Colonic mucosa (tissue), 4 donors: ENCODE measurements at regions not wholly inside any gene's neighbourhood (a gene's known extent, or its start where the extent isn't known, plus 50 kb on each side); places are given as distances from the start of the nearest gene placed in this dataset.
A peak's percentile ranks its signal among the peaks of the same experiment; 100 is the strongest.

Source experiments
- DNase-seq: peaks from one replicate; pipeline ENCODE4 v3.0.0-alpha.2; 2020
- H3K27ac ChIP-seq: fragments of 200-600 bp; one replicate; pipeline ENCODE4 v1.8.0; 2021
- H3K27me3 ChIP-seq: fragments of 200-600 bp; one replicate; pipeline ENCODE4 v1.8.0; 2021
- H3K36me3 ChIP-seq: fragments of 200-600 bp; one replicate; pipeline ENCODE4 v1.8.0; 2021
- H3K4me1 ChIP-seq: fragments of 200-600 bp; one replicate; pipeline ENCODE4 v1.8.0; 2021; ENCODE audit warnings: mild to moderate bottlenecking
- H3K4me3 ChIP-seq: fragments of 200-600 bp; one replicate; pipeline ENCODE4 v1.8.0; 2021
- H3K9ac ChIP-seq, 2 donors: one replicate each; pipeline ENCODE4 v1.7.0; 2013; ENCODE audit warnings: control low read depth in 2 of 2, low read depth in 2 of 2, low read length in 2 of 2
- H3K9me3 ChIP-seq: fragments of 200-600 bp; one replicate; pipeline ENCODE4 v1.8.0; 2021
- intact Hi-C: fragments of 100-400 bp; cut with DNase I; formaldehyde crosslinking; loops from one replicate; pipeline ENCODE4 v1.14.1; 2022
- TF ChIP-seq, protein P1 (sequence below): fragments of 200-600 bp; IDR thresholded peaks from one replicate; pipeline ENCODE4 v1.8.0; 2022; ENCODE audit warnings: antibody characterized with exemption, mild to moderate bottlenecking
- donor health status: healthy.
- donor health status: DM: no; HTN: no; CAD: no.
- donor health status: DM: no; HTN: no; CAD: no.

DNA sequence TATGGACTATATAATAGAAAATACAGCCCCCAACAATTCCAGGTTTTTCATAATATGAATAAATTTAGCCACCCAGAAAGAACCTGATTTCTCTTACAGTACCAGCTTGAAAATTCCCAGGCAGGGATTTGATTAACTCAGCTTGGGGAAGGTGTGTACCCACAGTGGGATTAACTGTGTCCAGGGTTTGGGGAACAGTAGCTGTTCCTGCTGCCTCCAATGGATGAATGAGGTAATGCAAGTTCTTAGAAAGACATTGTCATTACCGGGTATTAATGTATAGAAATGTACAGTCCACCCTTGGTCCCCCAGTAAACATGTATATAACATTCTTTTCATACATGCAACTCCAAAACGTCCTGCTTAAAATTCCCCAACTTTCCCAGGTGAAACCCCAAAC, 115.6 kb downstream of the LRIG3 start:
- TF ChIP-seq, protein P1, sequence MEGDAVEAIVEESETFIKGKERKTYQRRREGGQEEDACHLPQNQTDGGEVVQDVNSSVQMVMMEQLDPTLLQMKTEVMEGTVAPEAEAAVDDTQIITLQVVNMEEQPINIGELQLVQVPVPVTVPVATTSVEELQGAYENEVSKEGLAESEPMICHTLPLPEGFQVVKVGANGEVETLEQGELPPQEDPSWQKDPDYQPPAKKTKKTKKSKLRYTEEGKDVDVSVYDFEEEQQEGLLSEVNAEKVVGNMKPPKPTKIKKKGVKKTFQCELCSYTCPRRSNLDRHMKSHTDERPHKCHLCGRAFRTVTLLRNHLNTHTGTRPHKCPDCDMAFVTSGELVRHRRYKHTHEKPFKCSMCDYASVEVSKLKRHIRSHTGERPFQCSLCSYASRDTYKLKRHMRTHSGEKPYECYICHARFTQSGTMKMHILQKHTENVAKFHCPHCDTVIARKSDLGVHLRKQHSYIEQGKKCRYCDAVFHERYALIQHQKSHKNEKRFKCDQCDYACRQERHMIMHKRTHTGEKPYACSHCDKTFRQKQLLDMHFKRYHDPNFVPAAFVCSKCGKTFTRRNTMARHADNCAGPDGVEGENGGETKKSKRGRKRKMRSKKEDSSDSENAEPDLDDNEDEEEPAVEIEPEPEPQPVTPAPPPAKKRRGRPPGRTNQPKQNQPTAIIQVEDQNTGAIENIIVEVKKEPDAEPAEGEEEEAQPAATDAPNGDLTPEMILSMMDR: peak; percentile 24
- DNase-seq: no peak

DNA sequence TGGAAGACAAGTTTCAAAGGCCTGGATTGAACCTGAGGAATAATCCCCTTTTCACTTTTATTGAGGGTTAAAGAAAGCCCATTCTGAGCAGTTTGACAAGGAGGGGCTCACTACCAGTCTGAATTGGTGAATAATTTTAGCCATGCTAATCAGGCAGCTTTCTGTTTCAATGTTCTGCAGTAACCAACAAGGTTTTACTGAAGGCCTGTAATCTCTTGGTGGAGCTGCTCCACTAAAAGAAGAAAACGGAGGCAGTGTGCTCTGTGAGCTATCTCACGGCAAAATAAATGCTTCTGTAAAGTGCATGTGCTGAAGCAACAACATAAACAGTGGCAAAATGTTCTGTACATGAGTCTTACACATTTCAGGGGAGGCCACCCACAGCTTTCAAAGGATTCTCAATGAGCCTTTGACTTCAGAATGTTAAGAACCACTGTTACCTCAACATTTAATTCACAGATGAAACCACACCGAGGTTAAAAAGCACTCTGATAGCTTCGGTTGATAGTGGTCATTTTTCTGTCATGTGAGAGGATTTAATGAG, 111.2 kb downstream of the LRIG3 start:
- Histone ChIP-seq H3K4me3 (no peak overlapping the region), H3K9me3 (no peaks in the 10 kb centered on the region), H3K9ac (no peak overlapping the region), H3K4me1 (no peaks in the 10 kb centered on the region), H3K27me3 (no peaks in the 10 kb centered on the region), H3K36me3 (no peaks in the 10 kb centered on the region), H3K27ac (no peak overlapping the region)
- no peak for DNase-seq
- TF ChIP-seq, protein P1: no peak
- intact Hi-C loops: no loop called here

More for the DNA sequence above, 115.6 kb downstream of the LRIG3 start:
- Histone ChIP-seq H3K27me3 (no peaks in the 10 kb centered on the region), H3K9me3 (no peaks in the 10 kb centered on the region), H3K4me3 (no peak overlapping the region), H3K36me3 (no peaks in the 10 kb centered on the region), H3K4me1 (no peaks in the 10 kb centered on the region), H3K27ac (no peak overlapping the region), H3K9ac (no peak overlapping the region)
- intact Hi-C loops: no loop called here

DNA sequence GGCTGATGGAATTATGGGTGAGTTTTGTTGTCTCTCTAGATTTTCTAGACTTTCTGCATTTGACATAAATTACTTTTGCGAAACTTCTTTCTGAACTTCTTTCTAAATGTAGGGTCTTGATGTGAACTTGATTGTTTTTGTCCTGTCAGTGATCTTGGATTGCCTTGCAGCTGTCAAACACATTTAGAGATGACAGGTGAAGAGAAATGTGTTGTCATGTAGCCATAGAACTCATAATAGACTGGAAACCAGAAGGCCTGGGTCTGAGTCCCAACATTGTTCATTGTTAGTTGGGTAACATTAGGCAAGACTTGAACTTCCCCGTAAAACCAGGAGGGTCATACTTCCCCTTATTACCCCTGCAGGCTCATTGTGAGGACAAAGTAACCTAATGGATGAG, 109.0 kb downstream of the LRIG3 start:
- no peak for DNase-seq
- intact Hi-C loops: no loop called here
- no peaks in the 10 kb centered on the region for H3K27me3 ChIP-seq
- H3K9me3 ChIP-seq: no peaks in the 10 kb centered on the region
- TF ChIP-seq, protein P1: no peak
- H3K9ac ChIP-seq: no peak overlapping the region
- H3K27ac ChIP-seq: no peak overlapping the region
- H3K4me3 ChIP-seq: no peak overlapping the region
- H3K4me1 ChIP-seq: no peaks in the 10 kb centered on the region
- H3K36me3 ChIP-seq: no peaks in the 10 kb centered on the region

DNA sequence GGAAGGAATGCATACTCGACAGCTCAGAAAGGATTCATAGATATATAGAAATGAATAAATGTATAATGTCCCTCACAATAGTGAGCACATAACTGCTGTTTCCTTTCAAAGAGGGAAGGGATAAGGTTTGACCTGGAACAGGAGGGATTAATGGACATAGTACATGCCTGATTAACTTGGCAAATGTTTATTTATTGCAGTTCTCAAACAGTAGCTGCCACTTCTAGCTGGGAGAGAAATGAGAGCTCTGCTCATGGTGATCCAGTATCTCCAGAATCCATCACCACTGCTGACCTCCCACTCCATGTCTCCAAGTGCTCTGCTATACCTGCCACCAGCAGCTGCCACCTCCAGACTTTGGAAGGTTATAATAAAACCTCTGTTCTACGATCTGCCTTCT, 108.1 kb downstream of the LRIG3 start:
- Histone ChIP-seq H3K9me3 (no peaks in the 10 kb centered on the region), H3K4me3 (no peak overlapping the region), H3K9ac (no peak overlapping the region), H3K27me3 (no peaks in the 10 kb centered on the region), H3K36me3 (no peaks in the 10 kb centered on the region), H3K4me1 (no peaks in the 10 kb centered on the region), H3K27ac (no peak overlapping the region)
- TF ChIP-seq, protein P1: no peak
- no peak for DNase-seq
- intact Hi-C loops: no loop called here

DNA sequence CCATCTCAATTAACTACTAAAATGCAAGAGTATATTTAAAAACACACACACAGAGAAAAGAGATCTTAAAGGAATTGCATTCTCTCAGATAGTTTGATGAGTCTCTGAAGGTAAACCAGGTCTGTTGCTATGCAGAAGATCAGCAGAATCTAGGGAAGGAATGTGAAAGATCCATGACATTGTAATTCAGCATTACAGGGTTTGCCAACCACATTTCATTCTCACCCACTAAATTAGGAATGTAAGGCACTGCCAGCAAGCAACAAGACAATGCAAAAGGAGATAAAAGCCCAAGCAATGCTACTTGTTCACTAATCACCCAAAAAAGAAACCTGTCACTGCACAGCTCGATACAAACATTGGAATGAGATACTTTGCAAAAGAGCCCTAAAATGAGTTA, 106.3 kb downstream of the LRIG3 start:
- intact Hi-C loops: no loop called here
- no peak for DNase-seq
- Histone ChIP-seq H3K9me3 (no peaks in the 10 kb centered on the region), H3K27me3 (no peaks in the 10 kb centered on the region), H3K36me3 (no peaks in the 10 kb centered on the region), H3K4me1 (no peaks in the 10 kb centered on the region), H3K9ac (no peak overlapping the region), H3K27ac (no peak overlapping the region), H3K4me3 (no peak overlapping the region)
- TF ChIP-seq, protein P1: no peak
